ENCODE measurements at regions not wholly inside any gene's neighbourhood (a gene's known extent, or its start where the extent isn't known, plus 50 kb on each side); places are given as distances from the start of the nearest gene placed in this dataset.

- TF ChIP-seq POLR2A (IDR thresholded peaks at IDR 0.05), result no peak
- TF ChIP-seq CTCF (IDR thresholded peaks at IDR 0.05), result no peak
Measured at GRCh38 chr1:4033129-4033676, 133.1 kb upstream of the C1orf174 start.
